GM12878 (cell line): ENCODE measurements at regions not wholly inside any gene's neighbourhood (a gene's known extent, or its start where the extent isn't known, plus 50 kb on each side); places are given as distances from the start of the nearest gene placed in this dataset.

Experiments
- CHD2 ChIP-seq: IDR thresholded peaks from 2 replicates; pipeline ENCODE4 v1.6.1; 2011; ENCODE audit warnings: low read depth, low read length, improper control_type of control experiment, borderline replicate concordance
- CTCF ChIP-seq, 3 experiments: IDR thresholded peaks in 2 of 3; conservative IDR thresholded peaks in 1 of 3; 2 replicates each; pipeline ENCODE4 v1.5.1; 2011; ENCODE audit warnings: low read depth in 3 of 3, low read length in 3 of 3, mild to moderate bottlenecking in 3 of 3, control low read depth in 2 of 3, moderate library complexity in 2 of 3, inconsistent platforms in 1 of 3, mixed read lengths in 1 of 3; ENCODE audit not compliant: control insufficient read depth in 2 of 3, insufficient read depth in 1 of 3; ENCODE audit errors: extremely low read depth in 1 of 3
- EZH2 ChIP-seq: IDR thresholded peaks from 2 replicates; pipeline ENCODE4 v1.6.1; 2012; ENCODE audit warnings: low read depth, mild to moderate bottlenecking, control low read depth, inconsistent platforms, low read length, borderline replicate concordance; ENCODE audit not compliant: control insufficient read depth
- KLF5 ChIP-seq: fragments of 450-650 bp; IDR thresholded peaks from 2 replicates; pipeline ENCODE4 v1.6.1; 2014; ENCODE audit warnings: mild to moderate bottlenecking; ENCODE audit not compliant: partially characterized antibody
- LARP7 ChIP-seq: fragments of 450-650 bp; IDR thresholded peaks from 2 replicates; pipeline ENCODE4 v1.6.1; 2017; ENCODE audit warnings: mild to moderate bottlenecking
- MYC ChIP-seq: IDR thresholded peaks from 2 replicates; pipeline ENCODE4 v1.6.1; 2011; ENCODE audit warnings: mild to moderate bottlenecking, low read length, moderate library complexity, inconsistent platforms; ENCODE audit not compliant: insufficient read depth, insufficient replicate concordance, insufficient read length, severe bottlenecking
- PAX8 ChIP-seq: fragments of 450-650 bp; IDR thresholded peaks from 2 replicates; pipeline ENCODE4 v1.6.1; 2017; ENCODE audit warnings: mild to moderate bottlenecking, moderate library complexity
- POLR2A ChIP-seq: IDR thresholded peaks from 2 replicates; pipeline ENCODE4 v1.6.1; 2011; ENCODE audit warnings: low read depth, mild to moderate bottlenecking, low read length
- TAF1 ChIP-seq: IDR thresholded peaks from 2 replicates; pipeline ENCODE4 v1.6.1; 2011; ENCODE audit warnings: mild to moderate bottlenecking, low read depth, low read length, borderline replicate concordance
- ZZZ3 ChIP-seq: IDR thresholded peaks from 2 replicates; pipeline ENCODE4 v1.6.1; 2011; ENCODE audit warnings: low read depth; ENCODE audit not compliant: control insufficient read depth, insufficient read length

- TF ChIP-seq CHD2 (no peak), EZH2 (no peak), ZZZ3 (no peak), MYC (no peak), KLF5 (no peak), PAX8 (no peak), POLR2A (no peak), LARP7 (no peak), TAF1 (no peak), CTCF (IDR thresholded peaks at IDR 0.05 in 2 of 3, conservative IDR thresholded peaks at IDR 0.05 in 1 of 3; ENCODE audit: control insufficient read depth in 2 of 3, extremely low read depth in 1 of 3, insufficient read depth in 1 of 3, low read depth in 3 of 3, low read length in 3 of 3) (no peak)
These were observed 358.0 kb downstream of the ATP23 start for GRCh38 chr12:58299371-58299770.
